ENCODE measurements at regions not wholly inside any gene's neighbourhood (a gene's known extent, or its start where the extent isn't known, plus 50 kb on each side); places are given as distances from the start of the nearest gene placed in this dataset.

- TF ChIP-seq CTCF (IDR thresholded peaks at IDR 0.05) (no peak), POLR2AphosphoS5 (IDR thresholded peaks at IDR 0.05) (no peak), POLR2A (IDR thresholded peaks at IDR 0.05; ENCODE audit: low read depth) (no peak)
Observed at GRCh38 chr7:25527665-25528170, 299.4 kb upstream of the NPVF start.
